ENCODE measurements at regions not wholly inside any gene's neighbourhood (a gene's known extent, or its start where the extent isn't known, plus 50 kb on each side); places are given as distances from the start of the nearest gene placed in this dataset.

GRCh38 chr13:73428137-73428536 lies 369.3 kb downstream of the KLF5 start:
- TF ChIP-seq CTCF (IDR thresholded peaks at IDR 0.05; ENCODE audit: control insufficient read depth, insufficient read depth, low read depth, low read length, missing control alignments) = no peak
- no peak for DNase-seq (ENCODE audit: low read depth)
- no peak overlapping the region for H3K4me3 ChIP-seq (ENCODE audit: control insufficient read depth, low read depth, low read length)

- no peak overlapping the region for H3K4me3 ChIP-seq (ENCODE audit: control insufficient read depth, low read depth, low read length)
- TF ChIP-seq CTCF (IDR thresholded peaks at IDR 0.05; ENCODE audit: control insufficient read depth, insufficient read depth, low read depth, low read length, missing control alignments) = no peak
- no peak for DNase-seq (ENCODE audit: low read depth)
These were observed 364.2 kb downstream of the KLF5 start for GRCh38 chr13:73422973-73423372.

DNA sequence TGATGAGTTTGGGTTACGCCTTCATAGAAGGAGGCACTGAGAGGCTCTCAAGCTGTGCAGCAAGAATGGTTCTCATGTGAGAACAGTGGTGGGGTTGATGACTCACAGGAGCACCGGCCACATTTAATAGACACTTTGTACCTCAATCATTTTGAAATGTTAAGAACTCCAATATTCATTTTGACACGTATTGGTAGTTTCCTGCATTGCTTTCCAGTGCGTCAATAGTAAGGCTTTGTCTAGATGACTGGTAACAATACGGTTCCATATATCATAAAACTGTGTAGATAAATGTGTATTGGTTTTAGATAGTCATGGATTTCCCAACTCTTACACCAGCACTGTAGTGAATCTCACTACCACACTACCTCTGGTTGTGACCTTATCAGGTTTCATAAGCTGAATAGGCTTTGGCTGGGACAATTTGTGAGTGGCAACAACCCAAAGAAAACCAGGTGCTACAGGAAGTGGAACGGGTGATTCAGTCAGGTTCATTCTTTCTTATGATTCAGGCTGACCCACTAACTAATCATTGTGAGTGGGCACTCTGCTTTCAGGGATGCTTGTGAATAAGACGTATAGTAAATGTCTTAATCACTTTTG lies 362.6 kb downstream of the KLF5 start:
- no peak for DNase-seq (ENCODE audit: low read depth)
- H3K4me3 ChIP-seq (ENCODE audit: control insufficient read depth, low read depth, low read length) = no peak overlapping the region
- TF ChIP-seq CTCF (IDR thresholded peaks at IDR 0.05; ENCODE audit: control insufficient read depth, insufficient read depth, low read depth, low read length, missing control alignments) = no peak

DNA sequence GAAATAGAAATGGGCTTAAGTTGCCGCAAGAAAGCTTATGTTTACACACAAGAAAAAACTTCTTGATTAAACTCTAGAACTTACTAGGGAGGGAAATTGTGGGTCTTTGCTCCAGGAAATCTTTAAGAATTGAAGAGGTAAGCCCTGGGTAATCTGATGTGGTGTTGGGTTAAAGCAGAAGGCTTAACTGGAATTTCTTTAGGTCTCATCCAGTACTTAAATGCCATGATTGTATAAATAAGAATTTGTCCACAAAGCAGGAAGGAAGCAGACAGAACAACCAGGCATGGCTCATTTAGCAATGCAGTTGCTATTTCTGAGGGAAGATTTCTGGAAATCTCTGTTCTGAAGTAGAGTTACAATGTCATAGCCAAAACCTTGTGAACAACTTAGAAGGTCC lies 360.4 kb downstream of the KLF5 start:
- TF ChIP-seq CTCF (IDR thresholded peaks at IDR 0.05; ENCODE audit: control insufficient read depth, insufficient read depth, low read depth, low read length, missing control alignments) = no peak
- no peak for DNase-seq (ENCODE audit: low read depth)
- no peak overlapping the region for H3K4me3 ChIP-seq (ENCODE audit: control insufficient read depth, low read depth, low read length)

DNA sequence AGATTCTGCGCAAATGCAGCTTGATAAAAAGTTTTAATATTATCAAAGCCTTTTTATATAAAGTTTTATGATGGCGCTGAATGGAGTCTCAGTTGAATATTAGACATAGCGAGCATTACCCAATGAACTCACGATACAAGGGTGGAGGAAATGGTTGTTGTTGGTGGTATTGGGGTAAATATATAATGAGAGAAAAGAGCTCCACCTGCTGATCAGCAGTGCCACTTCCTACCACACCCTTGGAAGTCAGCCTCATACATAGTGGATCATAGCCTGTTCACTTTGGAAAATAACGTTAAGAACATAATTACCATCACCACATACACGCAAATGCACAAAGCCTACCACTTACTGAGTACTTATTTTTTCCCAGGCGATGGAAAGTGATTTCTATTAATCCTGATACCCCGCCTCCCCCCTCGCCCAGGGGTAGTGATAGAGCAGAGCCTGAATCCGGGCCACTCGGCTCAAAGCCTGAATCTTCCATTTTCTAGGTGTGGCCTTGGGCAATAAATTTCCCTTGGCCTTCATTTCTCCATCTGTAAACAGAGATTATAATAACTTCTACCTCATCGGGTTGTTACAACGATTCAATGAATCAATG lies 358.3 kb downstream of the KLF5 start:
- TF ChIP-seq CTCF (IDR thresholded peaks at IDR 0.05; ENCODE audit: control insufficient read depth, insufficient read depth, low read depth, low read length, missing control alignments) = peak; percentile 37
- H3K4me3 ChIP-seq (ENCODE audit: control insufficient read depth, low read depth, low read length) = no peak overlapping the region
- no peak for DNase-seq (ENCODE audit: low read depth)

- H3K4me3 ChIP-seq (ENCODE audit: control insufficient read depth, low read depth, low read length) = no peak overlapping the region
- no peak for TF ChIP-seq CTCF (IDR thresholded peaks at IDR 0.05; ENCODE audit: control insufficient read depth, insufficient read depth, low read depth, low read length, missing control alignments)
- no peak for DNase-seq (ENCODE audit: low read depth)
These were observed 357.3 kb downstream of the KLF5 start for GRCh38 chr13:73416093-73416492.
